T47D (cell line): ENCODE measurements at regions not wholly inside any gene's neighbourhood (a gene's known extent, or its start where the extent isn't known, plus 50 kb on each side); places are given as distances from the start of the nearest gene placed in this dataset.
"Not testable (repeated sequence)": the region's sequence is repeated elsewhere in the genome, so short reads cannot be mapped to it uniquely, and the experiment has no call there.

Source experiments
- DNase-seq, 2 experiments: peaks; one replicate each; pipeline versions ENCODE4 v3.0.0 to v3.0.0-alpha.2; 2011 to 2012; ENCODE audit warnings: low read depth in 1 of 2, low spot score in 1 of 2
- JUND ChIP-seq: IDR thresholded peaks from 2 replicates; pipeline ENCODE4 v1.6.1; 2012; ENCODE audit warnings: low read depth
- in situ Hi-C: cut with HindIII; loops from 2 replicates; pipeline ENCODE4 v1.10.0; 2016; ENCODE audit warnings: low sequenced_read_pairs, low pct_unique_long_range_greater_than_20kb

- DNase-seq: no peak
- in situ Hi-C loops: no loop called here
Observed at GRCh38 chr3:59374091-59374817, 324.4 kb upstream of the CFAP20DC start.

GRCh38 chr3:59372346-59372745 lies 322.5 kb upstream of the CFAP20DC start:
- DNase-seq: no peak
- in situ Hi-C loops: no loop called here
- TF ChIP-seq JUND: no peak

More at GRCh38 chr3:59374091-59374817, 324.4 kb upstream of the CFAP20DC start:
- no peak for TF ChIP-seq JUND

DNA sequence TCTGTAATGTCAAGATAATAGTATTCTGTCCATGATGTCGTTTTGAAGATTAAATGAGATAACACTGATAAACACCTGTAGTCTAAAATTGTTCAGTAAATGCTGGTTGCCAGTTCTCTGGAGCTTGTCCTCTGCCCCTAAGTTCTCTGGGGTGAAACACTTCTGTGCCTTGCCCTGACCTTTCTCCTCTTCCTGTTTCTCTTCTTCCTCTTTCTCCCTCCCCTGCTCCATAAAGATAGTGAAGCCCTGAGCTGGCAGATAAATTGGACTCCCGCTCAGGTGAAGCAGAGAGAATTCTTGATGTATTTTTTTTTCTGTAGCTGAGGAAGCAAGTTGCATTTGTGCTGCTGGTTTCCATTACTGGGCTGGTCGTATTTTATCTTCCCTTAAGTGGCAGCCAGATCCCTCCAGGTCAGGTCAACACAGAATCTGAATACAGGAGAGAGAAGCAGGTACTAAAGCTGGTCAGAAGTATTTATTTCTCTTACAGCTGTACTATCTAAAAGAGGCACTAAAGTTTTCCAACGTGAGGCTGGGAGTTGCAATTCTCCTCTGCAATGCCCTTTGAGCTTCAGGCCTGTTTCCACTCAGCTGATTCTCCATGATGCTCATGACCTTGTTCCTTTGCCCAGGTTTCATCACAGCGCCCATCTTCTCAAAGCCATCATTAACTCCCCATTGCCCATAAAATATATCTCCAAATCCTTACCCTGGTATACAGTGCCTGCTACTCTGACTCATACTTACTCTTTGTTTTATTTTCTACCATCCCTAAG lies 319.3 kb upstream of the CFAP20DC start:
- no peak for DNase-seq
- TF ChIP-seq JUND: no peak
- in situ Hi-C loops: no loop called here

DNA sequence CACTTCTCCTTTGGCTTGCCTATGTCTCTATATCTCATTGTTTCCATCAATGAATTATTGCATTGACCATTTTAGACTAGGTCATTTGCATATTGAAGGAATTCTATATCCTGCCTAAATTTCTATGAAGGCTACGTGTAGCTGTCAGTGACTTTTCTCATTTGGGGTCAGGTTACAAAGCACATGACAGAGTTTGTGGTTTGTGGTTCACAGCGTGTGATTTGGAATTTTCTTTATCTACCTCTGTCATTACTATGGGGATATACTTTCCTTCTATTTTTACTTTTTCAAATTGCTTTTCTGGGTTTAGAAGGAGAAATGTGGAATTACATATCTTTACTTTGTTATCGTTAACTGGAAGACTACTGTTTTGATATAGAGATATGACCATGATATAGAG lies 317.3 kb upstream of the CFAP20DC start:
- in situ Hi-C loops: no loop called here
- no peak for DNase-seq

GRCh38 chr3:59366218-59366617 lies 316.4 kb upstream of the CFAP20DC start:
- in situ Hi-C loops: no loop called here

More for the DNA sequence above, 317.3 kb upstream of the CFAP20DC start:
- no peak for TF ChIP-seq JUND

GRCh38 chr3:59364496-59364895 lies 314.7 kb upstream of the CFAP20DC start:
- TF ChIP-seq JUND: no peak
- DNase-seq: no peak
- in situ Hi-C loops: no loop called here

More at GRCh38 chr3:59366218-59366617, 316.4 kb upstream of the CFAP20DC start:
- DNase-seq: no peak
- TF ChIP-seq JUND: no peak

- not testable (repeated sequence) for DNase-seq
Observed at GRCh38 chr3:59360312-59360711, 310.5 kb upstream of the CFAP20DC start.

DNA sequence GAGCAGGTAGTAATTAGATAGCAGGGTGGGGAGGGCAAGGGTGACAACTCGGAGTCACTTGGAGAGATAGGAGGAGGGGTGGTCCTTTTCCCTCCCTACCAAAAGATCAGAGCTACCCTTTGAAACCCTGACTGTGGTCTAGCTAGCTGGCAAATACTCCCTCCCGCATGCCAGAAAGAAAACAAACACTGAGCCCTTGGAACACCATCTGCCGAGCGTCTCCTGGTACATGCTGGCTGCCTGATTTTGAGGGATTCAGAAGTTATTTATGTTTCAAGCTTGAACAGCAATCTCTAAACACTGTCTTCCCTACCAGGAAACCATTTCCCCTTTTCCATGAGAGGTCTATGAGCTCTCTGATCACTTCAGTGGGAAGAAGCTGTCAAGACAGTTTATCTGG lies 291.6 kb upstream of the CFAP20DC start:
- no peak for TF ChIP-seq JUND
- in situ Hi-C loops: no loop called here
- no peak for DNase-seq

More at GRCh38 chr3:59360312-59360711, 310.5 kb upstream of the CFAP20DC start:
- in situ Hi-C loops: not testable (repeated sequence)

GRCh38 chr3:59339818-59340217 lies 290.0 kb upstream of the CFAP20DC start:
- TF ChIP-seq JUND: no peak
- in situ Hi-C loops: no loop called here
- DNase-seq: no peak

- in situ Hi-C loops: no loop called here
- TF ChIP-seq JUND: no peak
- DNase-seq: no peak
Observed at GRCh38 chr3:59338934-59339333, 289.1 kb upstream of the CFAP20DC start.

- in situ Hi-C loops: no loop called here
- DNase-seq: no peak
- no peak for TF ChIP-seq JUND
Observed at GRCh38 chr3:59335338-59335737, 285.5 kb upstream of the CFAP20DC start.

GRCh38 chr3:59334585-59334984 lies 284.8 kb upstream of the CFAP20DC start:
- TF ChIP-seq JUND: no peak
- no peak for DNase-seq
- in situ Hi-C loops: no loop called here

- in situ Hi-C loops: no loop called here
- no peak for DNase-seq
- TF ChIP-seq JUND: no peak
Observed at GRCh38 chr3:59327376-59327808, 277.6 kb upstream of the CFAP20DC start.
